NCI-H748 treated with DMSO at 0.1 percent for 48 hours (cell line): ENCODE measurements at regions not wholly inside any gene's neighbourhood (a gene's known extent, or its start where the extent isn't known, plus 50 kb on each side); places are given as distances from the start of the nearest gene placed in this dataset.

Experiments
- DNase-seq: peaks from one replicate; lab custom pipeline; 2025; lab: John Stamatoyannopoulos, UW

DNA sequence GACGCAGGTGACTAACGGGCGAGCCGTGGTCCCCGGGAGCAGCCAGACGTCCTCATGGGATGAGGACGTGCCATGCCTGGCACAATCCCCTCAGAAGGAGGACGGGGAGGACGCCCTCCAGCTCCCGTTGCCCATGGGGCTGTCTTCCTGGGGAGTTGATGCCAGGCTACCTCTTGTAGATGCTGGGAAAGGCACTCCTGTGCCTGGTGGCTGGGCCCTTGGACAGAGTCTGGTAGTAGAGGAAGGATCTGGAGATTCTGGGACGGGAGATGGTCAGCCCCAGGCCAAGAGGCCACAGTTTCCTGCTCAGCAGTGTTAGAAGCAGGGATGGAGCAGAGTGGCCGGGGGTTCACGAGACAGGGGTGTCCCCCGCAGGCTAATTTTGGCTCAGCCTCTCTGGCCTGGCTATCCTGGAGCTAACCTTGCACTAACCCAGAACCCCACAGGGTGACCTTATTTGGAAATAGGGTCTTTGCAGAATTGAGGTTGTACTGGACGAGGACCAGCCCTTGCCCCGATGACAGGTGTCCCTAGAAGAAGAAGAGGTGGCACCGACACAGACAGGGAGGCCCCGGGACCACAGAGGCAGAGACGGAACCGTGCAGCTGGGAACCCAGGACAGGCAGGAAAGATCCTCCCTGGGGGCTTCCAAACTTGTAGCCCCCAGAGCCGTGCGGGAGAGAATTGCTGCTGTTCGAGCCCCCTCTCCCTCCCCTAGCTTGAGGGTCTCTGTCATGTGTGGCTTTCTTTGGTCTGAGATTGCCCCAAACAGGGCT lies 50.1 kb upstream of the ADRA2C start:
- no peak for DNase-seq

DNA sequence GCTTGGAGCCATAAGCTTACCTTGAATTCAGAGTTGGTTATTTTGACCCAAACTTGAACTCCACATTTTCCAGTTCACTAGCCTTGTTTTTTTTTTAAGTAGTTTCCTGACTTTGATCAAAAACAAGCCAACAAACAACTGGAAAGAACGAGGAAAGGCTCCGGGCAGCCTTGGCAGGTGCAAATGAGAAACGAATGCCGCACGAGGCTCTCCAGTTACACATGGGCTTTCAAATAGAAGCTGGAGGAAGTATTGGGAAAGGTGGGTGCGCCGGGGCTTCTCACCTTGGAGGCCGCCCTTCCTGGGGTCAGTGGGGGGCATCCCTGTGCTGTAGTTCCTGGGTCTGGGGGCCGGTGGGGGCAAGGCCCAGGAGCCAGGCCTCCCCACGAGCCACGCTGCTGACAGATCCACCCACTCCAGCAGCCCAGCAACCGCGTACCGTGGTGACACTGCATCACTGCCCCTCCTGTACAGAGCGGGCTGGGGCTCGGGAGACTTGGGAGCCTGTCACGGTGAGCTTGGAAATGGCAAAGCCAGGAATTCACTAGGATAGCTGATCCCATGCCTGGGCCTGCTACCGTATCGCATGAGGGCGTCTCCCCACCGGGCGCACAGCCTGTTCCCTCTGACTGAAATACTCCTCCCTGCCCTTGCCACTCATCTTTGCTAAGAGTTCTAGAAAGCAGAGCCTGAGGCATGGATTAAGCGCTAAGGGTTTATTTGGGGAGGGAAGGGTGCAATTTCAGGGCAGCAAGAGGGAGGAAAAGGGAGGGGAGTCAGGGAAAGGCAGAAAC lies 50.9 kb upstream of the ADRA2C start:
- no peak for DNase-seq

DNA sequence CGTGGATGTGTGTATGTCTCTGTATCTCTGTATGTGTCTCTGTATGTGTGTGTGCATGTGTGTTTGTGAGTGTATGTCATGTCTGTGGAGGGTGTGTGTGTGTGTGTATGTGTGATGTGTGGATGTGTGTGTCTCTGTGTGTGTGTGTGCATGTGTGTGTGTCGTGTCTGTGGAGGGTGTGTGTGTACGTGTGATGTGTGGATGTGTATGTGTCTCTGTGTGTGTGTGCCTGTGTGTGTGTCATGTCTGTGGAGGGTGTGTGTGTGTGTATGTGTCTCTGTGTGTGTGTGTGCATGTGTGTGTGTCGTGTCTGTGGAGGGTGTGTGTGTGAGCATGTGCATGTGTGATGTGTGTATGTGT lies 51.6 kb upstream of the ADRA2C start:
- no peak for DNase-seq

DNA sequence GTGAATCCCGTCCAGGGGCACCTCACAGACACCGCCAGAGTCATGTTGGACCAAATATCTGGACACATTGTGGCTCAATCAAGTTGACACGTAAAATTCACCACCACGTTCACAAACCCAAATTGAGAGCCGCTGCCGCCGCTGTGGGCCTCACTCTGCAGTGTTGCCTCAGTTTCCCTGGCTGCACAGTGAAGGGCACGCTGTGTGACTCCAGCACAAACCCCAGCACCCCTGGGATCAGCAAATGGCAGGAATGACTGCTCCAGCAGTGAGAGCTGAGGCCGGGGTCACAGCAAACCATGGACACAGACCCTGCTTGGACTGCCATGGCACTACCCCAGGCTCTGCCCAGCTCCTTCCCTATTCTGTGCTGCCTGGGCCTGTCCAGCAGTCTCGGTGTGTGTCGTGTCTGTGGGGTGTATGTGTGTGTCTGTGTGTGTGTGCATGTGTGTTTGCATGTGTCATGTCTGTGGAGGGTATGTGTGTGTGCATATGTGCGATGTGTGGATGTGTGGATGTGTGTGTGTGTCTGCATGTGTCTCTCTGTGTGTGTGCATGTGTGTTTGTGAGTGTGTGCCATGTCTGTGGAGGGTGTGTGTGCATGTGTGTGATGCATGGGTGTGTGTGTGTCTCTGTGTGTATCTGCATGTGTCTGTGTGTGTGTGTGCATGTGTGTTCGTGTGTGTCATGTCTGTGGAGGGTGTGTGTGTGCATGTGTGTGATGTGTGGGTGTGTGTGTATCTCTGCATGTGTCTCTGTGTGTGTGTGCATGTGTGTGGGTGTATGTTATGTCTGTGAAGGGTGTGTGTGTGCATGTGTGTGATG lies 52.2 kb upstream of the ADRA2C start:
- no peak for DNase-seq

- DNase-seq: no peak
Measured at GRCh38 chr4:3713346-3713745, 52.8 kb upstream of the ADRA2C start.

GRCh38 chr4:3712936-3713335 lies 53.2 kb upstream of the ADRA2C start:
- no peak for DNase-seq

GRCh38 chr4:3712112-3712805 lies 53.9 kb upstream of the ADRA2C start:
- no peak for DNase-seq

GRCh38 chr4:3711183-3712111 lies 54.7 kb upstream of the ADRA2C start:
- no peak for DNase-seq

DNA sequence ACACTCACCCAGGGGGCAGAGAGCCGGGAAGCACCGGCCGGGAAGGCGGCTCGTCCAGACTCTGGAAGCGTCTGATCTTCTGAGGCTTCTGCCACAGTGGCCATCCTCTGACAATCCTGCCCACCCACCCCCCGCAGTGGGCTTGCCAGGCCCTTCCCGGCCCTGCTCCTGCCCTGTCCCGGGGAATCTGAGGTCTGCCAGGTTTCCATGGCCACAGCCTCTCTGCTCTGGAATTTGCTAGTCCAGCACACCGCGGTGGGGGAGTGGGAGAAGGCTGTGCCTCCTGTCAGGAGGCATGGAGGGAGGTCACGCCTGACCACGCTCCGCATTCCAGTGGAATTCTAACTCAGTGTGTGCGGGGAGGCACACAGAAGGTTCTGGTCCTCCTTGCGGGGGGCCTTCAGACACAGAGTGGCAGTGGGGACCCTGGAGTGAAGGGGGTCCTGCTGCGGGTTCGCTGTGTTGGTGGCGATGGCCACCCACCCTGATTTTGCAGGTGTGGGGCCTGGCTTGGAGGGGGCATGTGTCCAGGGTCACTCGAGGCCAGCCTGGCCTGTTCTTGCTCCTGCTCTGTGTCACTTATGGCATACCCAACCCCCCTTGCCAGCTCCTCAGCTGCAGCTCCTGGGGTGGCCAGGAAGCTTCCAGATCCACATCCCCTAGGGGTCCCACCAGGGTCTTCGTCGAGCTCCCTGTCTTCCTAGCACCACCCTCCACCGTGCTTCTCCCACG lies 55.6 kb upstream of the ADRA2C start:
- DNase-seq: no peak

- no peak for DNase-seq
Measured at GRCh38 chr4:3709846-3710441, 56.2 kb upstream of the ADRA2C start.

- no peak for DNase-seq
Measured at GRCh38 chr4:3709061-3709845, 56.9 kb upstream of the ADRA2C start.

GRCh38 chr4:3708611-3709010 lies 57.6 kb upstream of the ADRA2C start:
- DNase-seq: no peak

GRCh38 chr4:3708103-3708510 lies 58.1 kb upstream of the ADRA2C start:
- no peak for DNase-seq

GRCh38 chr4:3707423-3708102 lies 58.6 kb upstream of the ADRA2C start:
- no peak for DNase-seq

- no peak for DNase-seq
Measured at GRCh38 chr4:3706565-3707422, 59.4 kb upstream of the ADRA2C start.

DNA sequence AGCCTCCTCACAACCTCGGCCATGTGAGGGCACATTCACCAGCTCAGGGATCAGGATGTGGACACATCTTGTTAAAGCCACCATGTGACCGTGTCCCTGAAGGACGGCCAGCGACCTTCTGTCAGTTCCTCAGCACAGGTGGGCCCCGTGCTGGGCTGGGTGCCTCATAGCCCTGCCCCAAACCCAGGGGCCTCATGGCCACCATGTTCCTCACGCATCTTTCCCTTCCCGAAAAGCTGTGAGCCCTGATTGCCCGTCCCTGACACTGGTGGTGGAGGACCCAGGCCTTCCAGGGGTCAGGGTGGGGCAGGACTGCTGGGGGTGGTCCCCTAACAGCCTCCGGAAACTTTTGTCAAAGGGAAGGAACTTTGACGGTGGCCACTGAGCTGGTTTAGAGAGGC lies 60.1 kb upstream of the ADRA2C start:
- no peak for DNase-seq

DNA sequence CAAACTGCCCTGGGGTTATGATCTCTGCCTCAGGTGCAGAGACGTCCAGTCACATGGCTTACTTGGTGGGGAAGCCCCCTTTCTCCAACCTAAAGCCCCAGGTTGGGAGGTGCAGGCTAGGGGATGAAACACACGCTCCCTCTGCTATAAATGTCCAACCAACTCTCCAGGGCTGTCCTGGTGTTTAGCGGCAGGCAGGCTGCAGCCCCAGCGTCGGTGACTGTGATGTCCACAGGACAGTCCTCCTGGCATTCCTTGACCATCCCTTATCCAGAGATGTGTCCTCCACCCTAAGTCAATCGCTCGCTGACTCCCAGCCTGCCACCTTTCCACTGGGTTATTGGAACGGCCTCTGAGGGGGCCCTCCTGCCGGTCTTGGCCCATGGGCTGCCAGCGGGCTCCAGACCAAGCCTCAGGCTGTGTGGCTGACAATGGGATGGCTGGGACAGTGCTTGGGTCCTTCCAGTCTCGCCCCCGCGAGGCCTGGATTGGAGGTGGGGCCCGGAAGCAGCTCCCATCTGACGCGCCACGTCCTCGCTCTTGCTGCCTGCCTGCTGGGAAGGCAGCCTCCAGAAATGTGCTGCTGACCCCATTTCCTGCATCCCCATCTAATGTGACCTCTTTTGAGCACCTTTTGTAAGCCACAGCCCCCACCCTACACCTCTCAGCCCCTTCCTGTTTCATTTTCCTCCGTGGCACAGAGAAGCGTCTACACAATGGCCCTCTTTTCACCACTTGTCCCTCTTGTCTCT lies 60.8 kb upstream of the ADRA2C start:
- DNase-seq: no peak
